ENCODE measurements at regions not wholly inside any gene's neighbourhood (a gene's known extent, or its start where the extent isn't known, plus 50 kb on each side); places are given as distances from the start of the nearest gene placed in this dataset.

- Mint-ChIP-seq H3K4me3 (no peak overlapping the region), H3K27ac (no peak overlapping the region), H3K4me1 (no peaks in the 10 kb centered on the region), H3K27me3 (no peaks in the 10 kb centered on the region), H3K9me3 (no peaks in the 10 kb centered on the region)
- DNase-seq: no peak
- ATAC-seq: no peak
Observed at GRCh38 chr5:7047511-7048261, 334.5 kb downstream of the TENT4A start.

GRCh38 chr5:7050986-7051385, 337.8 kb downstream of the TENT4A start:
- DNase-seq (no peak), ATAC-seq (no peak)
- Mint-ChIP-seq H3K27me3 (no peaks in the 10 kb centered on the region), H3K4me3 (no peak overlapping the region), H3K27ac (no peak overlapping the region), H3K9me3 (peaks cover 0 to 9% of the 10 kb centered on the region in 2 donors), H3K4me1 (no peaks in the 10 kb centered on the region)

- H3K4me1 Mint-ChIP-seq: no peaks in the 10 kb centered on the region
- H3K27ac Mint-ChIP-seq: no peak overlapping the region
- DNase-seq: no peak
- no peaks in the 10 kb centered on the region for H3K27me3 Mint-ChIP-seq
- peaks cover 0 to 9% of the 10 kb centered on the region in 2 donors for H3K9me3 Mint-ChIP-seq
- ATAC-seq: no peak
- no peak overlapping the region for H3K4me3 Mint-ChIP-seq
Observed at GRCh38 chr5:7053125-7053524, 339.9 kb downstream of the TENT4A start.

- Mint-ChIP-seq H3K9me3 (peaks cover 0 to 9% of the 10 kb centered on the region in 2 donors), H3K27me3 (no peaks in the 10 kb centered on the region)
Observed at GRCh38 chr5:7053528-7054209, 340.4 kb downstream of the TENT4A start.

GRCh38 chr5:7066471-7067235, 329.3 kb upstream of the ADCY2 start:
- H3K9me3 Mint-ChIP-seq: peaks cover 9 to 18% of the 10 kb centered on the region in 2 donors
- ATAC-seq (no peak), DNase-seq (no peak)
- no peaks in the 10 kb centered on the region for H3K4me1 Mint-ChIP-seq
- peaks cover under 1% of the 10 kb centered on the region for H3K27me3 Mint-ChIP-seq
- H3K27ac Mint-ChIP-seq: no peak overlapping the region
- H3K4me3 Mint-ChIP-seq: no peak overlapping the region

More at GRCh38 chr5:7053528-7054209, 340.4 kb downstream of the TENT4A start:
- Mint-ChIP-seq H3K4me1 (no peaks in the 10 kb centered on the region), H3K4me3 (no peak overlapping the region), H3K27ac (no peak overlapping the region)
- ATAC-seq (no peak), DNase-seq (no peak)

GRCh38 chr5:7068156-7068555, 327.8 kb upstream of the ADCY2 start:
- peaks cover 8% of the 10 kb centered on the region for H3K27me3 Mint-ChIP-seq
- no peaks in the 10 kb centered on the region for H3K4me1 Mint-ChIP-seq
- DNase-seq: no peak
- peaks cover 0 to 4% of the 10 kb centered on the region in 2 donors for H3K9me3 Mint-ChIP-seq
- no peak for ATAC-seq
- no peak overlapping the region for H3K4me3 Mint-ChIP-seq
- H3K27ac Mint-ChIP-seq: no peak overlapping the region

GRCh38 chr5:7068899-7069298, 327.0 kb upstream of the ADCY2 start:
- Mint-ChIP-seq H3K27me3 (peaks cover 8% of the 10 kb centered on the region), H3K9me3 (no peaks in the 10 kb centered on the region), H3K27ac (no peak overlapping the region), H3K4me3 (no peak overlapping the region), H3K4me1 (no peaks in the 10 kb centered on the region)
- ATAC-seq (no peak), DNase-seq (no peak)

- no peaks in the 10 kb centered on the region for H3K4me1 Mint-ChIP-seq
- H3K4me3 Mint-ChIP-seq: no peak overlapping the region
- H3K9me3 Mint-ChIP-seq: no peaks in the 10 kb centered on the region
- DNase-seq: no peak
- peaks cover 8% of the 10 kb centered on the region for H3K27me3 Mint-ChIP-seq
- ATAC-seq: no peak
- H3K27ac Mint-ChIP-seq: no peak overlapping the region
Observed at GRCh38 chr5:7072188-7072587, 323.8 kb upstream of the ADCY2 start.

GRCh38 chr5:7073666-7074065, 322.3 kb upstream of the ADCY2 start:
- DNase-seq (no peak), ATAC-seq (no peak)
- H3K27me3 Mint-ChIP-seq: peaks cover 9% of the 10 kb centered on the region
- H3K9me3 Mint-ChIP-seq: no peaks in the 10 kb centered on the region
- H3K4me3 Mint-ChIP-seq: no peak overlapping the region
- no peaks in the 10 kb centered on the region for H3K4me1 Mint-ChIP-seq
- no peak overlapping the region for H3K27ac Mint-ChIP-seq

- Mint-ChIP-seq H3K27me3 (peaks cover 14% of the 10 kb centered on the region), H3K27ac (no peak overlapping the region), H3K4me3 (no peak overlapping the region), H3K9me3 (no peaks in the 10 kb centered on the region), H3K4me1 (no peaks in the 10 kb centered on the region)
- DNase-seq (no peak), ATAC-seq (no peak)
Observed at GRCh38 chr5:7074176-7074575, 321.8 kb upstream of the ADCY2 start.

- H3K9me3 Mint-ChIP-seq: no peaks in the 10 kb centered on the region
- no peak for ATAC-seq
- no peaks in the 10 kb centered on the region for H3K4me1 Mint-ChIP-seq
- no peak for DNase-seq
- no peak overlapping the region for H3K4me3 Mint-ChIP-seq
- peaks cover 18% of the 10 kb centered on the region for H3K27me3 Mint-ChIP-seq
- no peak overlapping the region for H3K27ac Mint-ChIP-seq
Observed at GRCh38 chr5:7075470-7075869, 320.5 kb upstream of the ADCY2 start.

GRCh38 chr5:7078101-7078500, 317.8 kb upstream of the ADCY2 start:
- Mint-ChIP-seq H3K4me1 (no peaks in the 10 kb centered on the region), H3K27ac (no peak overlapping the region), H3K27me3 (peaks cover 9% of the 10 kb centered on the region), H3K9me3 (no peaks in the 10 kb centered on the region), H3K4me3 (no peak overlapping the region)
- ATAC-seq: no peak
- DNase-seq: no peak

- Mint-ChIP-seq H3K27me3 (peaks cover 9% of the 10 kb centered on the region), H3K4me1 (no peaks in the 10 kb centered on the region)
Observed at GRCh38 chr5:7078901-7079300, 317.0 kb upstream of the ADCY2 start.

GRCh38 chr5:7080501-7080900, 315.4 kb upstream of the ADCY2 start:
- no peaks in the 10 kb centered on the region for H3K9me3 Mint-ChIP-seq
- no peak overlapping the region for H3K4me3 Mint-ChIP-seq
- ATAC-seq: no peak
- no peak for DNase-seq
- no peak overlapping the region for H3K27ac Mint-ChIP-seq
- H3K27me3 Mint-ChIP-seq: peaks cover 9% of the 10 kb centered on the region
- H3K4me1 Mint-ChIP-seq: no peaks in the 10 kb centered on the region

More at GRCh38 chr5:7078901-7079300, 317.0 kb upstream of the ADCY2 start:
- no peak overlapping the region for H3K4me3 Mint-ChIP-seq
- no peaks in the 10 kb centered on the region for H3K9me3 Mint-ChIP-seq
- H3K27ac Mint-ChIP-seq: no peak overlapping the region
- ATAC-seq (no peak), DNase-seq (no peak)

GRCh38 chr5:7087719-7088297, 308.1 kb upstream of the ADCY2 start:
- Mint-ChIP-seq H3K27ac (no peak overlapping the region), H3K27me3 (no peaks in the 10 kb centered on the region), H3K9me3 (no peaks in the 10 kb centered on the region), H3K4me3 (no peak overlapping the region), H3K4me1 (no peaks in the 10 kb centered on the region)
- ATAC-seq: no peak
- DNase-seq: no peak

- H3K4me3 Mint-ChIP-seq: no peak overlapping the region
- H3K27me3 Mint-ChIP-seq: no peaks in the 10 kb centered on the region
- H3K4me1 Mint-ChIP-seq: no peaks in the 10 kb centered on the region
- no peak overlapping the region for H3K27ac Mint-ChIP-seq
- no peak for DNase-seq
- no peak for ATAC-seq
- no peaks in the 10 kb centered on the region for H3K9me3 Mint-ChIP-seq
Observed at GRCh38 chr5:7088849-7089248, 307.1 kb upstream of the ADCY2 start.
